ENCODE measurements at regions not wholly inside any gene's neighbourhood (a gene's known extent, or its start where the extent isn't known, plus 50 kb on each side); places are given as distances from the start of the nearest gene placed in this dataset.
"Not testable (repeated sequence)": the region's sequence is repeated elsewhere in the genome, so short reads cannot be mapped to it uniquely, and the experiment has no call there.

- Mint-ChIP-seq H3K4me1 (no peaks in the 10 kb centered on the region), H3K27me3 (ENCODE audit: low read depth) (no peaks in the 10 kb centered on the region), H3K27ac (no peak overlapping the region), H3K9me3 (peaks cover 3 to 5% of the 10 kb centered on the region in 2 experiments), H3K36me3 (ENCODE audit: insufficient read depth in 1 of 3, low read depth in 3 of 3) (no peaks in the 10 kb centered on the region), H3K4me3 (no peak overlapping the region)
- Histone ChIP-seq H2BK15ac (ENCODE audit: low read depth, low read length) (no peak overlapping the region), H3K56ac (ENCODE audit: insufficient read length, low read depth, low read length) (no peak overlapping the region), H3K14ac (ENCODE audit: insufficient read depth, low read length) (no peak overlapping the region), H3K27me3 (ENCODE audit: insufficient read depth, low read length) (no peaks in the 10 kb centered on the region), H3K79me2 (ENCODE audit: insufficient read depth, low read length) (no peaks in the 10 kb centered on the region), H3K23ac (ENCODE audit: insufficient read length, low read depth, low read length) (no peak overlapping the region), H3T11ph (ENCODE audit: low read length) (no peak overlapping the region), H4K5ac (ENCODE audit: insufficient read length, low read depth, low read length) (no peak overlapping the region), H4K91ac (ENCODE audit: insufficient read length, low read depth, low read length) (no peak overlapping the region), H2BK120ac (ENCODE audit: low read depth, low read length, poor library complexity, severe bottlenecking) (no peak overlapping the region), H3K9ac (ENCODE audit: extremely low read depth, insufficient read length, low read length) (no peak overlapping the region), H2BK20ac (ENCODE audit: low read depth, low read length, poor library complexity, severe bottlenecking) (no peak overlapping the region), H3K4ac (ENCODE audit: low read depth, low read length) (no peak overlapping the region), H3K18ac (ENCODE audit: insufficient read length, low read depth, low read length) (no peak overlapping the region), H2BK5ac (ENCODE audit: insufficient read length, low read length) (no peak overlapping the region), H3K4me1 (ENCODE audit: insufficient read depth, low read length) (no peaks in the 10 kb centered on the region), H3K23me2 (ENCODE audit: insufficient read length, low read depth, low read length, poor library complexity, severe bottlenecking) (no peaks in the 10 kb centered on the region), H4K20me1 (ENCODE audit: control insufficient read depth, insufficient read depth, insufficient read length) (no peaks in the 10 kb centered on the region), H2AFZ (ENCODE audit: low read length) (no peak overlapping the region), H4K8ac (replicated peaks; ENCODE audit: insufficient read length, low read depth, low read length) (no peak overlapping the region), H3K9me3 (ENCODE audit: control insufficient read depth, low read depth, low read length) (no peaks in the 10 kb centered on the region), H2AK5ac (ENCODE audit: insufficient read length, low read length) (no peak overlapping the region), H3K4me2 (ENCODE audit: insufficient read depth, insufficient read length, low read length) (no peak overlapping the region), H3K27ac (ENCODE audit: insufficient read length, low read depth, low read length) (no peak overlapping the region), H3K79me1 (ENCODE audit: insufficient read depth, low read depth, low read length, poor library complexity, severe bottlenecking) (no peaks in the 10 kb centered on the region), H2BK12ac (ENCODE audit: insufficient read length, low read depth, low read length) (no peak overlapping the region)
- TF ChIP-seq CTCF (conservative IDR thresholded peaks at IDR 0.05): no peak
- no CpG with 5 or more reads among the region's 2 CpGs for WGBS (ENCODE audit: extremely low coverage, insufficient read length, low lambda C conversion rate)
- DNase-seq: no peak
Measured at GRCh38 chr1:55437692-55438091, 222.5 kb upstream of the USP24 start.

- H3K4me1 Mint-ChIP-seq; H3K4me2 ChIP-seq (ENCODE audit: insufficient read depth, insufficient read length, low read length); H3K27ac ChIP-seq (ENCODE audit: insufficient read length, low read depth, low read length): not testable (repeated sequence)
Measured at GRCh38 chr1:55430720-55431119, 215.6 kb upstream of the USP24 start.

More at GRCh38 chr1:55430720-55431119, 215.6 kb upstream of the USP24 start:
- H3K27me3 Mint-ChIP-seq (ENCODE audit: low read depth); H3K4me1 ChIP-seq (ENCODE audit: insufficient read depth, low read length); H3K4ac ChIP-seq (ENCODE audit: low read depth, low read length); H3K36me3 Mint-ChIP-seq (ENCODE audit: insufficient read depth in 1 of 3, low read depth in 3 of 3); H2AK5ac ChIP-seq (ENCODE audit: insufficient read length, low read length); H3K23ac ChIP-seq (ENCODE audit: insufficient read length, low read depth, low read length); H4K91ac ChIP-seq (ENCODE audit: insufficient read length, low read depth, low read length); H3K27ac Mint-ChIP-seq; H2BK120ac ChIP-seq (ENCODE audit: low read depth, low read length, poor library complexity, severe bottlenecking); H3K79me2 ChIP-seq (ENCODE audit: insufficient read depth, low read length); H3K4me3 Mint-ChIP-seq; H2AFZ ChIP-seq (ENCODE audit: low read length); H3K56ac ChIP-seq (ENCODE audit: insufficient read length, low read depth, low read length); H4K5ac ChIP-seq (ENCODE audit: insufficient read length, low read depth, low read length); H2BK15ac ChIP-seq (ENCODE audit: low read depth, low read length); H3K79me1 ChIP-seq (ENCODE audit: insufficient read depth, low read depth, low read length, poor library complexity, severe bottlenecking); H3K14ac ChIP-seq (ENCODE audit: insufficient read depth, low read length); H4K20me1 ChIP-seq (ENCODE audit: control insufficient read depth, insufficient read depth, insufficient read length); H3K9ac ChIP-seq (ENCODE audit: extremely low read depth, insufficient read length, low read length); H3K18ac ChIP-seq (ENCODE audit: insufficient read length, low read depth, low read length); DNase-seq; H3K9me3 ChIP-seq (ENCODE audit: control insufficient read depth, low read depth, low read length); H2BK5ac ChIP-seq (ENCODE audit: insufficient read length, low read length); H4K8ac ChIP-seq (replicated peaks; ENCODE audit: insufficient read length, low read depth, low read length); H3T11ph ChIP-seq (ENCODE audit: low read length); H2BK12ac ChIP-seq (ENCODE audit: insufficient read length, low read depth, low read length); H2BK20ac ChIP-seq (ENCODE audit: low read depth, low read length, poor library complexity, severe bottlenecking); H3K23me2 ChIP-seq (ENCODE audit: insufficient read length, low read depth, low read length, poor library complexity, severe bottlenecking); H3K9me3 Mint-ChIP-seq; H3K27me3 ChIP-seq (ENCODE audit: insufficient read depth, low read length): not testable (repeated sequence)
- no CpG with 5 or more reads among the region's 3 CpGs for WGBS (ENCODE audit: extremely low coverage, insufficient read length, low lambda C conversion rate)

Measured in H9 (cell line).